Urinary bladder (tissue), 3 donors: ENCODE measurements at regions not wholly inside any gene's neighbourhood (a gene's known extent, or its start where the extent isn't known, plus 50 kb on each side); places are given as distances from the start of the nearest gene placed in this dataset.

Source experiments
- DNase-seq: peaks from one replicate; pipeline ENCODE4 v3.0.0-alpha.2; 2015; ENCODE audit errors: extremely low spot score
- H3K27ac ChIP-seq: one replicate; pipeline ENCODE4 v1.5.1; 2013; ENCODE audit warnings: low read depth, mild to moderate bottlenecking, moderate library complexity
- H3K36me3 ChIP-seq: one replicate; pipeline ENCODE4 v1.6.1; 2013; ENCODE audit warnings: mild to moderate bottlenecking, moderate library complexity; ENCODE audit not compliant: insufficient read depth
- H3K4me1 ChIP-seq: one replicate; pipeline ENCODE4 v1.6.1; 2013; ENCODE audit warnings: mild to moderate bottlenecking, moderate library complexity; ENCODE audit not compliant: insufficient read depth
- H3K4me3 ChIP-seq: one replicate; pipeline ENCODE4 v1.5.1; 2013; ENCODE audit warnings: low read depth, low read length
- WGBS: extraction: QIAGEN DNeasy Blood & Tissue Kit; methylation state at CpG from one replicate; pipeline ENCODE4 v1.1.7; 2013; 5-methylcytosine and 5-hydroxymethylcytosine counted together
- donor health status: healthy with polysubstance abuse.
- donor health status: healthy.

DNA sequence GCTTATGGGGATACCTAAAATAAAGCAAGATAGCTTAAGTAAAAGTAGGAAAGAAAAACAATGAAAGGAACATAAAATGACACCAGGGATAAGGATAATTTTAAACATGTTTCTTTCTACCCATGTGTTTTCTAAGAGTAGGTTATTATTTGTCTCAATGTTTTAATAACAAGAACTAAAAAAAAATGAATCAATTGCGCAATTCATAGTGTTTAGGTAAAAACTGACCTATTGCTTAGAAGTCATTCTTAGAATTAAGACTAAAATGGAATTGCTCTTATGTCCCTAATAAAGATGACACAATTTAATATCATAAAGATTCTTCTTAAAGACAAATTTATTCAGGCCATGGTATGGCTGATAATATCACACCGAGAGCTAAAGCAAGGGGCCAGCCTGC is 58.0 kb upstream of the COL24A1 start:
- DNase-seq = no peak
- WGBS = 88% methylated on average over 2 of the region's 2 CpGs
- Histone ChIP-seq H3K4me3 (no peak overlapping the region), H3K4me1 (no peaks in the 10 kb centered on the region), H3K36me3 (no peaks in the 10 kb centered on the region), H3K27ac (no peak overlapping the region)

DNA sequence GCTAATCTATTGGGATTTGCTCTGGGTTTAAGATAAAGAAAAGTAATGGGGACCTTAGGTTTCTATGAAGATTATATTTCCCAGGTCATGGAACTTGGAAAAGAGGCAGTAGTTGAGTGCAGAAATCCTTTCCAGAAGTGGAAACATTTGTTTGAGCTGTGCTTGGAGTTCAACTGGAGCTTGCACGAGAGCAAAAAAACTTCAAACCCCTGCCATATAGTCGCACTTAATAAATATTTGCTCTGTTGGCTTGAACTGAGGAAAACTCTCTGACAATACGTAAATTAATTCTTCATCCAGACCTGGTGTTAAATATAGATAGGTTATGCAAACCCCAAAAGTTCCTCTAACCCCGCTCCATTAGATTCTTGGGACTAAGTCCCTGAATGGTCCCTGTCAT is 52.8 kb upstream of the COL24A1 start:
- Histone ChIP-seq H3K4me3 (no peak overlapping the region), H3K36me3 (no peaks in the 10 kb centered on the region), H3K27ac (no peak overlapping the region), H3K4me1 (no peaks in the 10 kb centered on the region)
- no peak for DNase-seq
- WGBS = 54% methylated on average over 4 of the region's 4 CpGs

DNA sequence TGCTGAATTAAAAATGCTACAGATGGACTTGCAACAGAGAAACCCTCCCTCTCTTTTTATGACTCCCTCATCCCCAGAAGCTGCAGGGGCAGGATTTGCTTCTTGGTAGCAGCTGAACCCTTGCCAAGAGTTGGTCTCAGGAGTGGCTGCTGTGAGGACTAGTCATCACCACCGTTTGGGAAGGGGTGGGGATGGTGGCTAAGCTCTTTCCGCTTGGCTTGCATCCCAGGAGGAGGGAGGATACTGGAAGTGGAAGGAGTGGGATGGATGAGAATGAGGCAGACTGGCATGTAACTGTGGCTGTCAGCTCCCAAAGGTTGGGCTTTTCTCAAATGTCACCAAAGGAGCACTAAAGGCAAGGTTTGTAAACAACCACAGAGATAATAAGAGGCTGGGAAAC is 50.8 kb upstream of the COL24A1 start:
- WGBS = 40% methylated on average over 2 of the region's 2 CpGs
- DNase-seq = no peak
- Histone ChIP-seq H3K27ac (no peak overlapping the region), H3K4me1 (no peaks in the 10 kb centered on the region), H3K36me3 (no peaks in the 10 kb centered on the region), H3K4me3 (no peak overlapping the region)
